SH-SY5Y (cell line): ENCODE measurements at regions not wholly inside any gene's neighbourhood (a gene's known extent, or its start where the extent isn't known, plus 50 kb on each side); places are given as distances from the start of the nearest gene placed in this dataset.

Experiments used
- GATA2 ChIP-seq: IDR thresholded peaks from 2 replicates; pipeline ENCODE4 v1.6.1; 2011; ENCODE audit warnings: mild to moderate bottlenecking, low read depth, low read length
- GATA3 ChIP-seq: IDR thresholded peaks from 2 replicates; pipeline ENCODE4 v1.6.1; 2011; ENCODE audit warnings: low read depth, mild to moderate bottlenecking, low read length, moderate library complexity

- TF ChIP-seq GATA3: no peak
- no peak for TF ChIP-seq GATA2
These were observed 66.0 kb upstream of the FOXK1 start for GRCh38 chr7:4616116-4616515.
